KMS-11 (cell line): ENCODE measurements at regions not wholly inside any gene's neighbourhood (a gene's known extent, or its start where the extent isn't known, plus 50 kb on each side); places are given as distances from the start of the nearest gene placed in this dataset.

ENCODE experiments used
- H2AFZ ChIP-seq: fragments of 200-600 bp; sonication (generic); 2 replicates; pipeline ENCODE4 v1.6.1; 2016; ENCODE audit warnings: antibody characterized with exemption, mixed run types, low read depth
- H3K27ac ChIP-seq: fragments of 200-600 bp; sonication (generic); 2 replicates; pipeline ENCODE4 v1.6.1; 2016; ENCODE audit warnings: mild to moderate bottlenecking, mixed run types
- H3K27me3 ChIP-seq: fragments of 200-600 bp; sonication (generic); 2 replicates; pipeline ENCODE4 v1.6.1; 2017; ENCODE audit warnings: mild to moderate bottlenecking, low read depth, mixed run types, moderate library complexity; ENCODE audit not compliant: insufficient read depth
- H3K36me3 ChIP-seq: fragments of 200-600 bp; sonication (generic); 2 replicates; pipeline ENCODE4 v1.6.1; 2017; ENCODE audit warnings: mild to moderate bottlenecking, mixed run types; ENCODE audit not compliant: insufficient read depth
- H3K4me1 ChIP-seq: fragments of 200-600 bp; sonication (generic); 2 replicates; pipeline ENCODE4 v1.6.1; 2016; ENCODE audit warnings: mild to moderate bottlenecking, low read depth, mixed run types; ENCODE audit not compliant: poor library complexity, severe bottlenecking
- H3K4me2 ChIP-seq: fragments of 200-600 bp; sonication (generic); 2 replicates; pipeline ENCODE4 v1.7.0; 2016; ENCODE audit warnings: mild to moderate bottlenecking, mixed run types
- H3K4me3 ChIP-seq: fragments of 200-600 bp; sonication (generic); IDR thresholded peaks from 2 replicates; pipeline ENCODE4 v1.6.1; 2017; ENCODE audit warnings: low read depth, low read length, mixed read lengths; ENCODE audit not compliant: insufficient read depth
- H3K79me2 ChIP-seq: fragments of 200-600 bp; sonication (generic); 2 replicates; pipeline ENCODE4 v1.6.1; 2016; ENCODE audit warnings: low read depth, mixed run types; ENCODE audit not compliant: insufficient read depth
- H3K9ac ChIP-seq: fragments of 200-600 bp; sonication (generic); 2 replicates; pipeline ENCODE4 v1.6.1; 2016; ENCODE audit warnings: mild to moderate bottlenecking, mixed run types
- H4K20me1 ChIP-seq: fragments of 200-600 bp; sonication (generic); 2 replicates; pipeline ENCODE4 v1.6.1; 2016; ENCODE audit warnings: mild to moderate bottlenecking, mixed run types; ENCODE audit not compliant: insufficient read depth
- TF ChIP-seq, protein P1 (sequence below): fragments of 200-600 bp; sonication (generic); conservative IDR thresholded peaks from 2 replicates; pipeline ENCODE4 v1.6.1; 2017; ENCODE audit warnings: low read depth, mild to moderate bottlenecking, antibody characterized with exemption, low read length, moderate library complexity, mixed read lengths

- Histone ChIP-seq H2AFZ (no peak overlapping the region), H3K9ac (no peak overlapping the region), H3K36me3 (no peaks in the 10 kb centered on the region), H3K4me1 (peaks cover 16% of the 10 kb centered on the region), H3K27ac (no peak overlapping the region), H4K20me1 (no peaks in the 10 kb centered on the region), H3K4me2 (no peak overlapping the region), H3K4me3 (no peak overlapping the region), H3K27me3 (no peaks in the 10 kb centered on the region), H3K79me2 (no peaks in the 10 kb centered on the region)
- TF ChIP-seq, protein P1, sequence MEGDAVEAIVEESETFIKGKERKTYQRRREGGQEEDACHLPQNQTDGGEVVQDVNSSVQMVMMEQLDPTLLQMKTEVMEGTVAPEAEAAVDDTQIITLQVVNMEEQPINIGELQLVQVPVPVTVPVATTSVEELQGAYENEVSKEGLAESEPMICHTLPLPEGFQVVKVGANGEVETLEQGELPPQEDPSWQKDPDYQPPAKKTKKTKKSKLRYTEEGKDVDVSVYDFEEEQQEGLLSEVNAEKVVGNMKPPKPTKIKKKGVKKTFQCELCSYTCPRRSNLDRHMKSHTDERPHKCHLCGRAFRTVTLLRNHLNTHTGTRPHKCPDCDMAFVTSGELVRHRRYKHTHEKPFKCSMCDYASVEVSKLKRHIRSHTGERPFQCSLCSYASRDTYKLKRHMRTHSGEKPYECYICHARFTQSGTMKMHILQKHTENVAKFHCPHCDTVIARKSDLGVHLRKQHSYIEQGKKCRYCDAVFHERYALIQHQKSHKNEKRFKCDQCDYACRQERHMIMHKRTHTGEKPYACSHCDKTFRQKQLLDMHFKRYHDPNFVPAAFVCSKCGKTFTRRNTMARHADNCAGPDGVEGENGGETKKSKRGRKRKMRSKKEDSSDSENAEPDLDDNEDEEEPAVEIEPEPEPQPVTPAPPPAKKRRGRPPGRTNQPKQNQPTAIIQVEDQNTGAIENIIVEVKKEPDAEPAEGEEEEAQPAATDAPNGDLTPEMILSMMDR = no peak
Measured at GRCh38 chrX:122787231-122787630, 396.8 kb upstream of the GRIA3 start.

GRCh38 chrX:122788216-122788615, 395.9 kb upstream of the GRIA3 start:
- Histone ChIP-seq H3K4me2 (no peak overlapping the region), H3K36me3 (no peaks in the 10 kb centered on the region), H3K27me3 (no peaks in the 10 kb centered on the region), H3K4me1 (peaks cover 14% of the 10 kb centered on the region), H3K9ac (no peak overlapping the region), H3K79me2 (no peaks in the 10 kb centered on the region), H3K4me3 (no peak overlapping the region), H3K27ac (no peak overlapping the region), H4K20me1 (no peaks in the 10 kb centered on the region), H2AFZ (no peak overlapping the region)
- TF ChIP-seq, protein P1 = no peak

DNA sequence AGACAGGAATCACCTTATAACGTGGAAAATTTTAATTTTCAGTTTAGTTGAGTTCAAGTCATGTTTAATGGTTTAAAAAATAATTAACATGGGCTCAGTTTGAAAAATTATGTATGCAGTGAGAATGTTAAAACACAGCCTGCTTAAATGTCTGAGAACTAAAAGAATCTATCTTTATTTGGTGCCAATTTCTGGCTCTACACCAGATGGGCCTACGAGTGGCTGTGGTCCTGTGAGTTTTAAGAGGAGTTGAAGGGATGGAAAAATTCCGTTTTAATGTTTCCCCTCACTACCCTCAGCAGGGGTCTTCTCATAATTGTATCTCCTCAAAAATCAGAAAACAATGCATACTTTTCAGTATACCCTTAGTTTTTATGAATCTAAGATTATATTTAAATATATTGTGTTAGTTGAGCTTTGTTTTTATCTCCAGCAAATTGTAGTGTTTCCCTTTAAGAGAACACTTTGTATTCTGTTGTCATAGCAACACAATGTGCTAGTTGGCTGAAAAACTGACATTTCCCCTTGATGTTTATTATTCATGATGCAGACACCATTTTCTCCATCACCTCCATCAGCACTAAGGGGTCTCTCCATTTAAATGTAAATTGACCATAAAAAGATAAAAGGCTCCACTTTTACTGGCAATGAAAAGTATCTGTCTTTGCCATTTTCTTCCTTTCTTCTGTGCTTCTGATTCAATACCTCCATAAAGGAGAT, 393.5 kb upstream of the GRIA3 start:
- Histone ChIP-seq H3K4me3 (no peak overlapping the region), H3K4me2 (no peak overlapping the region), H3K9ac (no peak overlapping the region), H3K79me2 (no peaks in the 10 kb centered on the region), H3K27me3 (no peaks in the 10 kb centered on the region), H3K4me1 (no peaks in the 10 kb centered on the region), H2AFZ (no peak overlapping the region), H4K20me1 (no peaks in the 10 kb centered on the region), H3K36me3 (no peaks in the 10 kb centered on the region), H3K27ac (no peak overlapping the region)
- TF ChIP-seq, protein P1 = no peak

- no peaks in the 10 kb centered on the region for H3K36me3 ChIP-seq
- H3K79me2 ChIP-seq = no peaks in the 10 kb centered on the region
- H3K27me3 ChIP-seq = no peaks in the 10 kb centered on the region
- H3K9ac ChIP-seq = no peak overlapping the region
- TF ChIP-seq, protein P1 = no peak
- no peak overlapping the region for H3K4me2 ChIP-seq
- H3K4me3 ChIP-seq = no peak overlapping the region
- no peak overlapping the region for H3K27ac ChIP-seq
- no peak overlapping the region for H2AFZ ChIP-seq
- H3K4me1 ChIP-seq = no peaks in the 10 kb centered on the region
- H4K20me1 ChIP-seq = no peaks in the 10 kb centered on the region
Measured at GRCh38 chrX:122813876-122814275, 370.2 kb upstream of the GRIA3 start.
